ENCODE measurements at regions not wholly inside any gene's neighbourhood (a gene's known extent, or its start where the extent isn't known, plus 50 kb on each side); places are given as distances from the start of the nearest gene placed in this dataset.
"Not testable (repeated sequence)": the region's sequence is repeated elsewhere in the genome, so short reads cannot be mapped to it uniquely, and the experiment has no call there.

GRCh38 chr2:66171530-66171929 is 263.4 kb upstream of the MEIS1 start:
- DNase-seq = no peak

GRCh38 chr2:66170744-66171330 is 264.1 kb upstream of the MEIS1 start:
- no peak for DNase-seq

DNA sequence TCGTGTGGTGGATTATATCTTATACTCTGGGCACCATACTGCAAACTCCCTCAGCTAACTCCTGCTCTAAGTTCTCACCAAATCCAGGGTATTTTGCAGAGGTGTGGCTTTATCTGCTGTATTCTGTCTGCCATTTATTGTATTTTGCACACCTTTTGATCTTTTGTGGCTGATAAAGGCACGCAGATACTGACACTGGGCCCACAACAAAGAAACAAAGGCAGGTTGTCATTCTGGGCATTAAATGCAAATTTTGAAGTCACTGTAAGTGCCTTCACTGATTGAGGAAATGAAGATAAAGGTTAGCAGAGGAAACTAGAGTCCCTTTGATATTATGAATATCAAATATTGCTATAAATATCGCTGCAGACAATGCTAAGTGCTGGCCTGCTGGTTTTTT is 265.8 kb upstream of the MEIS1 start:
- no peak for DNase-seq

DNA sequence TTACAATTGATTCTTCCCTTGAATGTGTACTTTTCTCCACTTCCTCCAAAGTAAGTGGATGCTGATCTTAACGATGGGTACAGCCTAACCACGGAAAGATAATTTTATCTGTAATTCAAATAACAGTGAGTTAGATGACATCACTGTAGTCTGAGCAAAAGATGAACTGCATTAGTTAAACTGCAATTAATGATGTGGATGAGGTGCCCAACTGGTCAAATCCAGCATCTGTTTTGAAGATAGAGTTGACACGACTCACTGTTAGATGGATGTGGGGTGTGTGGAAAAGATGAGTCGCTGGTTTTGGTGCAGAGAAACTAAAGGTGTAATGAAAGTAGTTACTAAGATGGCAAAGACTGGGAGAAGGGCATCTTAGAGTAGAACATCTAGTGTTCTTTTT is 270.5 kb upstream of the MEIS1 start:
- DNase-seq = no peak

DNA sequence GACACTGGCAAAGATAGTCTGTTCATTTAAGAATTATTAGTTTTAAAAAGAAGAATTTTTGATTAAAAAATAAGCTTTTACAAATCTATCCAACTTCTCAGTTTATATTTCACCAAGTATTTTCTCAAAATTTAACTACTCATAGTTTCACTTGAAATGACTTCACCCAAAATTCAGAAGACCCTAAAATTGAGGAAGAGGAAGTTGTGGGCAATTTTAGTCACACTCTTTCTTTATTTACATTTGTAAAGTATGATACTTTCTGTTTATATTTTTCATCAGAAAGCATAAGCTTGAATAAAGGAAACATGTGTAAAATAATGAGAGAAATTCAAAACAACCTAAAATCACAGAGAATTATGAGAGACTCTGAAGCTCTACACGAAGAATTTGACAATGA is 278.8 kb upstream of the MEIS1 start:
- DNase-seq = peak in 1 of 2 donors; percentile 20

DNA sequence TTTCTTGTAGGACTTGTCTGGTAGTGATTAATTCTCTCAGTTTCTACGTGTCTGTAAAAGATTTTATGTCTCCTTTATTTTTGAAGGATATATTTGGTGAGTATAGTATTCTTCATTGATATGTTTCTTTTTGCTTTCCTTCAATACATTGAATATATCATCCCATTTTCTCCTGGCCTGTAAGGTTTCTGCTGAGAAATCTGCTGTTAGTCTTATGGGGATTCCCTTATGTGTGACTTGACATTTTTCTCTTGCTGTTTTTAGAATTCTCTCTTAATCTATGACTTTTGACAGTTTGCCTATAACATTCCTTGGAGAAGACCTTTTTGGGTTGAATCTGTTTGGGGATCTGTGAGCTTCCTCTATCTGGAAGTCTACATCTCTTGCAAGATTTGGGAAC is 281.0 kb upstream of the MEIS1 start:
- no peak for DNase-seq

GRCh38 chr2:66145490-66145889 is 289.4 kb upstream of the MEIS1 start:
- DNase-seq = no peak

DNA sequence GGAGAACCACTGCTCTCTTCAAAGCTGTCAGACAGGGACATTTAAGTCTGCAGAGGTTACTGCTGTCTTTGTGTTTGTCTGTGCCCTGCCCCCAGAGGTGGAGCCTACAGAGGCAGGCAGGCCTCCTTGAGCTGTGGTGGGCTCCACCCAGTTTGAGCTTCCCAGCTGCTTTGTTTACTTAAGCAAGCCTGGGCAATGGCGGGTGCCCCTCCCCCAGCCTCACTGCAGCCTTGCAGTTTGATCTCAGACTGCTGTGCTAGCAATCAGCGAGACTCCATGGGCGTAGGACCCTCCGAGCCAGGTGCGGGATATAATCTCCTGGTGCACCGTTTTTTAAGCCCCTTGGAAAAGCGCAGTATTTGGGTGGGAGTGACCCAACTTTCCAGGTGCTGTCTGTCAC is 290.6 kb upstream of the MEIS1 start:
- DNase-seq = not testable (repeated sequence)

- no peak for DNase-seq
These were observed 297.3 kb upstream of the MEIS1 start for GRCh38 chr2:66137606-66138130.

DNA sequence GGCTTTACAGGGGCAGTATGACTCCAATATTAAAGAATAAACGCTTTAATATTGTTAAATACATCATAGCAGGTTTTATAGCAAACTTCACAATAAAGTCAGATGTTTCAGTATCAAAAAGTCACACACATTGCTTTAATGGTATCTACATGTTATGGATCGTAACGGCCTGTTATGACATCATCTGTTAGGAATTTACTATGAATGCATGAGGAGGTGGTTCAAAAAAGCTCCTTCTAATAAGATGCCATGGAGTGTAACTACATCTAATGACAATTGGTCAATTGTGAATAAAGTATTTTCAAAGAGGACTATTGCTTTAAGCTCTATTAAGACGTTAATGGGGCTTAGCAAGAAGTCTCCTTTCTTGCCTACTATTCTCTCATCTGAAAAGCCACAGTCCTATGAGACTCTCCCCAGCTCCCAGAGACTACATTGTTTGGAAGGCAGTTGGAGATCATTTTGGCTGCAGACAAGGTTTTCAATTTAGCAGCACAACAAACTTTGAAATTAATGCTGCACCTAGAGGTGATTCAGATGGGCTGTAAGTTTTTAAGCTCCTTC is 300.7 kb upstream of the MEIS1 start:
- DNase-seq = no peak

- DNase-seq = no peak
These were observed 307.3 kb upstream of the MEIS1 start for GRCh38 chr2:66127656-66128055.

- DNase-seq = no peak
These were observed 307.9 kb upstream of the MEIS1 start for GRCh38 chr2:66127061-66127460.

DNA sequence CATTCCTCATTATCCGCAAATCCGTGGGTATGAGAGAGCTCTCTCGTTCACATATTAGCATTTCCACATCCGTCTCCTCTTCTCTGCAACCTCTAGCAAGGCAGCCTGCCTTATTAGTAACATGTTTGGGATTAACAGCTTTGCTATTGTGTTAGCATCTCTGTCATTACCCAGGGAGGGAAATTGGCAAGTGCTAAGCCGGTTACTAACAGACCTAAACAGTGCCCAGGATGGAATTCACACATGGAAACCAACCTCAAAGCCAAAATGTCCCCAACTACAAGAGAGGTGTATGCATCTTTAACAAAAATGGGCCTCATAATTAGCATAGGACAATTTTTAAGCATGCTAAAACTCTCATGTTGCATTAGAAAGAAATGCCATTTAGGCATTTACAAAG is 309.0 kb upstream of the MEIS1 start:
- DNase-seq = no peak

- no peak for DNase-seq
These were observed 312.4 kb upstream of the MEIS1 start for GRCh38 chr2:66122516-66122915.

DNA sequence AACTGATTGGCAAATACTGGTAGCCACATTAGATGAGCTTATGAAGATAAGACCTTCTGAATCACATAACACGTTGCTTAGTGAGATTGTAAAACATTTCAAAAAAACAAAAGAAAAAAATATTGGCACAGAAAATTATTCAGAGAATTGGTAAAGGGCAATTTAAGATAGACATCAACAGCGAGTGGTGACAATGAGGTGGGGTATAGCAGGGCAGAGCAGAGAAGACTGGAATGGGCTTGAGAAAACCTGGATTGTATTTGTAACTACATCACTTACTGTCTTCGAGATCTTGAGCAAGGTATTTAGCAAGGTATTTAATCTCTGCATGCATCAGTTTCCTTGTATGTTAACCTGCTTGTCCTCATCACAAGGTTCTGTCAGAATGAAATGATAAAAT is 313.0 kb upstream of the MEIS1 start:
- DNase-seq = no peak

GRCh38 chr2:66113988-66114625 is 320.8 kb upstream of the MEIS1 start:
- DNase-seq = no peak

DNA sequence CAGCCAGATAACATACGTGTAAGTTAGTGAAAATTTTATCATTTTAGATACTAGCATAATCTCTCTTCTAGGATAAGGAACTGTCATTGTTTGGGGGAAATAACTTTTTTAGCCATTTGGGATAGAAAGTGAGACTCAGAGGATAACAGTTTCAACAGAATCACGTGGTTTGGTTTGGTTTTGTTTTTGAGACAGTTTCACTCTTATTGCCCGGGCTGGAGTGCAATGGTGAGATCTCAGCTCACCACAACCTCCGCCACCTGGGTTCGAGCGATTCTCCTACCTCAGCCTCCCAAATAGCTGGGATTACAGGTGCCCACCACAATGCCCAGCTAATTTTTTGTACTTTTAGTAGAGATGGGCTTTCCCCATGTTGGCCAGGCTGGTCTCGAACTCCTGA is 323.2 kb upstream of the MEIS1 start:
- DNase-seq = no peak

DNA sequence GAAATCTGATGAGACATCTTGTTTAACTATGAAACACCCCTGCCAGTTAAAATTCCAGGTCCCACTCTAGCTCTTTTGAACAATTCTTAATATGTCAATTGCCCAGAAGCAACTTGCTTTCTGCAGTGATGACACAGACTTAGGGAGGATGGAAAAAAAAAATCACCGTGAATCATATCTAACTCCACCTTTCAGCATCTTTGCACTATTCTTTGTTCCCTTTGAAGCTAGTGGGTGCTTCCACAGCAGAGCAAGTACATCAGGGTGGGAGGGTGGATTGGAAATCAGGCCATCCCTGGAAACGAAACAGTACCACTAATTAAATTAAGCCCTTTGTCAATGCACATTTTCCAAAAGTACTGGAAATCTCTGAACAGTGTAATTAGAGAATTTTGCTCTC is 324.3 kb upstream of the MEIS1 start:
- no peak for DNase-seq

DNA sequence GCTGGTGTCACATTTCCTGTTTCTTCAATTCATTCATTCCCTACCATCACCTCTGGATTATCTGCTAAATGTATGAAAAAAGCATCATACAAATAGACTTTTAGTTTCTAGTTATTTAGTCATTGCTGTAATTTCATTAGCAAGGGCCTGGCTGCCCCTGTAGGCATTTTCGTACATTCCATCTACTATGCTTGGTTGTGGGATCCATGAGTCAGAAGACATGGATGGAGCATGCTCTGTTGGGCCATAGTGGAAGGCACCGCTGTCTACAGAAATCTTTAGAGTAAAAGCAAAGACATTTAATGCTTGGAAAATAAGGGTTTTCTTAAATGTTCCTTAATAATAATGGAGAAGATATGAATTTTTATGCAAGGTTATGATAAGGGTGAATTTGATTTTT is 324.8 kb upstream of the MEIS1 start:
- DNase-seq = no peak

DNA sequence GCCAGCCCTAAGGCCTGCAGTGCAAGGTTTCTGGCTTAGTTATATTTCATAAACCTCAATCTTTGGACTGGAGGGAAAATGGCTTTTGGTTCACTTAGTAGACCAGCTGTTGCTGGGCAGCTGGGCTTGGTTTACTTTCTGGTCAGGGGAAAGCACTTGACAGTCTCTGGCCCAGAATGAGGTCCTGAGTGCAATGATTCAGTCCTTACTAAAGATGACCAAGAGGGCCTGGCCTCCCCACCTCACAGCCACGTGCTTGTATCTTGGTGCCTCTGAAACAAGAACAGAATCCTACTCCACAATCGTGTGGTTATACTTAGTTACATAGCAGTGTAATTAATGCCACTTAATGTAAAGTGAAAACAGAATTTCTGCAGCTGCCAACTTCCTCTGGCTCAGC is 325.5 kb upstream of the MEIS1 start:
- DNase-seq = no peak

- DNase-seq = no peak
These were observed 329.7 kb upstream of the MEIS1 start for GRCh38 chr2:66105066-66105753.

DNA sequence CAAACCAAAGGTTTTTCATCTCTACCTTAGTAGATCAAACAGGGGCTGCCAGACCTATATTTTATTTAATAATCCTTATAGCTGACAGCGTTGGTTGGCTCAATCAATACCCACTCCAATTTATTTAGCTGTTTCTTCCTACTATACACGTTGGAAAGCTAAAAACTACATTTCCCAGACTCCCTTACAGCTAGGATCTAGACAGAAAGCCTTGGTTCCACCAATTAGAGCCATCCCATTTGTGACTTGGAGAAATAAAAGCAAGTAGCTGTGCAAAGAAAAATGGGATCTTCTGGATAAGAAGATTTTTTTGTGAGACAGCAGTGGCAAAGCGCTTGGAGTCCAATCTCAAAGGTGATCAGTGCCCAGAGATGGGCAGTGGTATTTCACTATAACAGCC is 331.3 kb upstream of the MEIS1 start:
- DNase-seq = no peak

- DNase-seq = no peak
These were observed 333.7 kb upstream of the MEIS1 start for GRCh38 chr2:66101206-66101605.

- no peak for DNase-seq
These were observed 339.0 kb upstream of the MEIS1 start for GRCh38 chr2:66095820-66096345.

Measured in inflammatory macrophage (primary cell).